DMS153 (cell line): ENCODE measurements at regions not wholly inside any gene's neighbourhood (a gene's known extent, or its start where the extent isn't known, plus 50 kb on each side); places are given as distances from the start of the nearest gene placed in this dataset.

Experiments used
- DNase-seq: peaks from one replicate; lab custom pipeline; 2025; lab: John Stamatoyannopoulos, UW

GRCh38 chr18:48488388-48488850, 50.4 kb upstream of the CTIF start:
- DNase-seq = no peak

GRCh38 chr18:48486754-48487153, 52.1 kb upstream of the CTIF start:
- no peak for DNase-seq

- no peak for DNase-seq
Measured at GRCh38 chr18:48485828-48486405, 52.9 kb upstream of the CTIF start.

- DNase-seq = no peak
Measured at GRCh38 chr18:48481092-48481491, 57.7 kb upstream of the CTIF start.

- no peak for DNase-seq
Measured at GRCh38 chr18:48479531-48479930, 59.3 kb upstream of the CTIF start.

GRCh38 chr18:48477348-48477747, 61.5 kb upstream of the CTIF start:
- DNase-seq = no peak

- no peak for DNase-seq
Measured at GRCh38 chr18:48476550-48476917, 62.3 kb upstream of the CTIF start.

GRCh38 chr18:48475635-48476549, 62.9 kb upstream of the CTIF start:
- peak; percentile 56 for DNase-seq

- no peak for DNase-seq
Measured at GRCh38 chr18:48473816-48474215, 64.6 kb upstream of the ZBTB7C start.

- DNase-seq = no peak
Measured at GRCh38 chr18:48472610-48473009, 63.4 kb upstream of the ZBTB7C start.

GRCh38 chr18:48470484-48471180, 61.4 kb upstream of the ZBTB7C start:
- DNase-seq = no peak

GRCh38 chr18:48468151-48468550, 59.0 kb upstream of the ZBTB7C start:
- DNase-seq = no peak

GRCh38 chr18:48467231-48467630, 58.0 kb upstream of the ZBTB7C start:
- no peak for DNase-seq

GRCh38 chr18:48462510-48462909, 53.3 kb upstream of the ZBTB7C start:
- DNase-seq = no peak

GRCh38 chr18:48460929-48461583, 51.9 kb upstream of the ZBTB7C start:
- DNase-seq = no peak

GRCh38 chr18:48459465-48459864, 50.3 kb upstream of the ZBTB7C start:
- no peak for DNase-seq

GRCh38 chr18:48459016-48459415, 49.8 kb upstream of the ZBTB7C start:
- DNase-seq = no peak
